C4-2B (cell line): ENCODE measurements at regions not wholly inside any gene's neighbourhood (a gene's known extent, or its start where the extent isn't known, plus 50 kb on each side); places are given as distances from the start of the nearest gene placed in this dataset.

Source experiments
- CTCF ChIP-seq: fragments of 450-650 bp; conservative IDR thresholded peaks from 2 replicates; pipeline ENCODE4 v1.5.1; 2017; ENCODE audit warnings: mild to moderate bottlenecking
- ZFX ChIP-seq: fragments of 450-650 bp; IDR thresholded peaks from 2 replicates; pipeline ENCODE4 v1.6.1; 2017

GRCh38 chr10:29880856-29881255 lies 178.5 kb downstream of the JCAD start:
- TF ChIP-seq CTCF (no peak), ZFX (no peak)
